ENCODE measurements at regions not wholly inside any gene's neighbourhood (a gene's known extent, or its start where the extent isn't known, plus 50 kb on each side); places are given as distances from the start of the nearest gene placed in this dataset.

DNA sequence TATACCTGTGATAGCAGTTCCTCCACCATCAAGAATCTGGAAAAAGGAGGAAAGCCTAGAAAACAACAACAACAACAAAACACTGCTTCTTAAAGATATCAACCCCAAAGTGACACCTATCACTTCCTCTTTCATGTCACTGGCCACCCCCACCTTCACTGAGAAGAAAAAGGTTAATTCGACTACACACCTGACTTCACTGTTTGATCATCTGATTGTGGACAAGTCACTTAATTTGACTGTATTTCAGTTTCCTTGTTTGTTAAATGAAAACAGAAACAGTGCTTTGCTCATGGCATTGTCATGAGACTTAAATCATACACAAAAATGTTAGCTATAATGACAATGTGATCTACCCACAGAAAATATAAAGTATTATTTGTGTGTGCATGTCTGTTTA lies 280.6 kb upstream of the SULF2 start:
- TF ChIP-seq, protein P1, sequence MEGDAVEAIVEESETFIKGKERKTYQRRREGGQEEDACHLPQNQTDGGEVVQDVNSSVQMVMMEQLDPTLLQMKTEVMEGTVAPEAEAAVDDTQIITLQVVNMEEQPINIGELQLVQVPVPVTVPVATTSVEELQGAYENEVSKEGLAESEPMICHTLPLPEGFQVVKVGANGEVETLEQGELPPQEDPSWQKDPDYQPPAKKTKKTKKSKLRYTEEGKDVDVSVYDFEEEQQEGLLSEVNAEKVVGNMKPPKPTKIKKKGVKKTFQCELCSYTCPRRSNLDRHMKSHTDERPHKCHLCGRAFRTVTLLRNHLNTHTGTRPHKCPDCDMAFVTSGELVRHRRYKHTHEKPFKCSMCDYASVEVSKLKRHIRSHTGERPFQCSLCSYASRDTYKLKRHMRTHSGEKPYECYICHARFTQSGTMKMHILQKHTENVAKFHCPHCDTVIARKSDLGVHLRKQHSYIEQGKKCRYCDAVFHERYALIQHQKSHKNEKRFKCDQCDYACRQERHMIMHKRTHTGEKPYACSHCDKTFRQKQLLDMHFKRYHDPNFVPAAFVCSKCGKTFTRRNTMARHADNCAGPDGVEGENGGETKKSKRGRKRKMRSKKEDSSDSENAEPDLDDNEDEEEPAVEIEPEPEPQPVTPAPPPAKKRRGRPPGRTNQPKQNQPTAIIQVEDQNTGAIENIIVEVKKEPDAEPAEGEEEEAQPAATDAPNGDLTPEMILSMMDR (IDR thresholded peaks at IDR 0.05; ENCODE audit: low read depth, low read length, poor library complexity, severe bottlenecking), result no peak
- no peak for TF ChIP-seq EZH2phosphoT487 (IDR thresholded peaks at IDR 0.05; ENCODE audit: borderline replicate concordance, low read length)
